Mesenteric fat pad (tissue), 1 donor: ENCODE measurements at regions not wholly inside any gene's neighbourhood (a gene's known extent, or its start where the extent isn't known, plus 50 kb on each side); places are given as distances from the start of the nearest gene placed in this dataset.

Experiments used
- DNase-seq: peaks from one replicate; pipeline ENCODE4 v3.0.0-alpha.2; 2020; ENCODE audit warnings: low spot score
- donor health status: DM: yes; HTN: yes; CAD: no.

DNA sequence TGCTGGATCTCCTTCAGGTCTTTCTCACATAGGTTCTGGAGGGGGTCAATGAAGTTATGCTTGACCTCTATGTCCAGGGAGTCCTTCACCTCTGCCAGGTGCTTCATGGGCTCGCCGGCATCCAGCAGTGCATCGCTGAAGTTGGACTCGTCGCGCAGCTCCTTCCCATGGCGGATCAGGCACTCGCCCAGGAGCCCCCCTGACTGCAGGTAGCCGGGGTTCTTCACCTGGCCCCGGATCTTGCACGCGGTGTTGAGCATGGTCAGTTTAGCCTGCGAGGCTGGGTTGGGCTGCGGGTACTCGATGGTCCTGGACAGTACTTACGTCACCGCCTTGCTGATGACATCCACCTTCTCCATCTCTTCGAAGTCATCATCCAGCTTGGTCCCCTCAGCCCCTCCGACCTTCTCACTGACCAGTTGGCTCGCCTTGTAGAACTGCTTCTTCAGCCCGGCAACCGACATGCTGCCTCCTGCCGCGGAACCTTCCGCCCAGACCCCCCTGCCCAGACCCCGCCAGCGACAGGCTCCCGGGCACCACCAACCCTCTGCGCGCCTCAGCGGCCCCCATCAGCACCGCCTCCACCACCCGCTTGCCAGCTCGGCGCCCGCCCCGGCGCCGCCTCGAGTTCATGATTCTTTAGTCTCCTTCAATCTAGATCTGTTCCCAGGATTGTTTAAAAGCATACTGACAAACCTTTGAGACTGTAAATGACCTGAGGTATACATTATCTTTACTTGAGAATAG lies 99.8 kb downstream of the KPNA2 start:
- DNase-seq, result no peak

DNA sequence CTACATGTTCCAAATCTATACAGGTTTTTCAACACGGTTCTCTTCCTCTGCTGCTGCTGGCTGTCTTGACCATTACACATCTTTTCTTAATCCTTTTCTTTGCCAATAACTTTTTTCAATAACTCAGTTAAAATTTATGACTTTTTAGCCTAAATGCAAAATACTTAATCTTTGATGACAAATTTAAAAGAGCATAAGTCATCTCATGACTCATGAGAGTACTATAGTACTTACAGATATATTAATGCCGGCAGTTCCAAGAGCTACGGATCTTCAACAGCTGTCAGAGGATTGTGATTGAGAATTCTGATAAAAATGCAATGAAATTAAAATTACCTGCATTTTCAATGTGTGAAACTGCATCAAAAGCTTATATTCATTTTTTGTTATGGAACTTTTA lies 105.5 kb downstream of the KPNA2 start:
- DNase-seq, result no peak

DNA sequence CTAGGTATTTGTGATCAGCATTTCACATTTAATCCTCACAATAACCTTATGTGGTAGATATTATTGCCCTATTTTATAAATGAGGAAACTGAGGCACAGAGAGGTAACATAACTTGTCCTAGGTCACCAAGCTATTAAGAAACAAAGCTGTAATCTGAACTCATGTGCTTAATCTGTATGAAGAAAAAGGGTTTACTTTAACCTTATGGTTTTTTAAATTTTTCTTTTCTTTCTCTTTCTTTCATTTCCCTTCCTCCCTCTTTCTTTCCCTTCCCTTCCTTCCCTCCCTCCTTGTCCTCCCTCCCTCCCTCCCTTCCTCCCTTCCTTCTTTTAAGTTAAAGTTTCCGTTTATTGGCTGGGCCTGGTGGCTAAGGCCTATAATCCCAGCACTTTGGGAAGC lies 105.2 kb upstream of the AMZ2 start:
- DNase-seq, result no peak

DNA sequence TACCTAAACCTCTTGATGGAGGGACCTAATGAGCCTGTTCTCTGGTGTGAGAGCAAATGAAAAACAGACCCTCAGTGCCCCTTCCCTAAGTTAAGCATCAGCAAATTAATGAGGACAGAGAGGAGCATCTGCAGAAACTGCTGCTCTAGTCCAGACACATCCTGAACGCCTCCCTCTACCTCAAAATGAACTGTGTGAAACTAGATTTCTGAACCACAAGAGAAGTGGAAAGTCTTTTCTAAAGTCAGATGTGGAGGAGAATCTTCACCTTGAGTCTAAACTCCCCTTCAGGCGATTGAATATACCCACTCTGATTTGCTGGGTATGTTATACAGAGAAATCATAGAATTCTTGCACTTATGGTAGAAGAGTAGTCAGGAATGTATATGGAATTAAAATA lies 104.4 kb upstream of the AMZ2 start:
- DNase-seq, result no peak

DNA sequence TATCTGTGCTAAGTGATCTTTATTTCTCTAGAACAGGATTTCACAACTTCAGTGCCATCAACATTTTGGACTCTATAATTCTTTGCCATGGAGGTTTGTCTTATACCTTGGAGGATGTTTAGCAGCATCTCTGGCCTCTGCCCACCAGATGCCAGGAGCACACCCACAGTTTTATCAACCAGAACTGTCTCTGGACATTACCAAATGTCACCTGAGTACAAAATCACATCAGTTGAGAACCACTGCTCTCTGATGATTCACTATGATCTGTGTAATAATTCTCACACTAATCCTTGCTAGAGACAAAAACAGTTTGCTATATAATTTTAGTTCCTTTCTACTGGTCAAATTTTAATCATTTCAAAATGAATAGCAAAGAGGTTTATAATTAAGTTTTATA lies 102.8 kb upstream of the AMZ2 start:
- DNase-seq, result no peak

DNA sequence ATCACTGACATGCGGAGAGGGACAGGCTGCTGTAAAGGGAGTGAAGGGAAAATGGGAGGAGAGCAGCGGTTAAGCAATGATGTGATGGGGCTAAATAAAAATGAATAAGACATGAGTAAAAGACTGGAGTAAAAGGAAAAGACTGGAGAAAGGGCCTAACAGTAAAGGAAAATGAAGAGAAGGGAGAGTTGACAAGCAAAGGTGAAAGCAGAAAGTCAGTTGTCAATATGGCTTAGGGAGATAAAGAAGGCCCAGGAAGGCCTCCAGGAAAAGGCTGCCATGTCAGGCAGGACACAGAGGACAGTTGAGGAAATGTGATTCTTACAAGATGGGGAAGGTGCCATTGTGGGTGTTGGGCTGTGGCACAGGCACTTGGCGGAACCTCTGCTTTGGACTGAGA lies 98.9 kb upstream of the AMZ2 start:
- no peak for DNase-seq

DNA sequence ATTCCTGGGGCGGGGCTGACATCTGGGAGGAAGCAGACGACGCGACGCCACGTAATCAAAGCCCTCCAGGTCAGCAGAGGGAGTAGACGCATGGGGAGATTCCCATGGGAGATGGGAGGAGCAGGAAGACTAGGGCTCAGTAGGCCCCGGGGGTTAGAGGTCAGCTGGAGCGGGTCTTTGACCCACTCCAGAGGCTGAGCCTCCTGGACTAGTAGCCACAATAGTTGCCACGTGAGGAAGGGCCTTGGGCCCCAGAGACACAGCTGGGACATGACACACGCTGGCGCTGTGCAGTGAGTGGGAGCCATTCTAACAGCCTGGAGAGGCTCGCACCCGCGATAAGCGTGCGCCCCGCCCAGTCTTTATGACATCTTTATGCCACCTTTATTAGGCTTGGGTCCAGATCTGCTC lies 95.7 kb upstream of the AMZ2 start:
- DNase-seq, result no peak

DNA sequence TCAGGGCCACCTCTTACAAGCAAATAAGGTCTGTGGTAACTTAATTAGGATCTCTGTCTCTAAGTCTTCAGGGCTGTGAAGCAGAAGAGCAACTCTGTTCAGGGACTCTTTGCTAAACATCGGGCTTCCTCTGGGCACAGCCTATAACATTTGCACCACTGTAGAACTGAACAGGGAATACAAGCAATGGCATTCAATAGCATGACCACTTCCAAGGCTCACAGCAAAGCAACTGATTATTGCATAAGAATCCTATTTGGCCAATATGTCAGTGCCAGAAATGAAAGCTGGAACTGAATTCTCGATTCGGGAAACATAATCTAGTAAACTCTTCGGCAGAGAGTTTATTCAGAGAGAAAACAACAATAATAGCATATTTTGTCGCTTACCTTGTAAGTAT lies 92.2 kb upstream of the AMZ2 start:
- no peak for DNase-seq

DNA sequence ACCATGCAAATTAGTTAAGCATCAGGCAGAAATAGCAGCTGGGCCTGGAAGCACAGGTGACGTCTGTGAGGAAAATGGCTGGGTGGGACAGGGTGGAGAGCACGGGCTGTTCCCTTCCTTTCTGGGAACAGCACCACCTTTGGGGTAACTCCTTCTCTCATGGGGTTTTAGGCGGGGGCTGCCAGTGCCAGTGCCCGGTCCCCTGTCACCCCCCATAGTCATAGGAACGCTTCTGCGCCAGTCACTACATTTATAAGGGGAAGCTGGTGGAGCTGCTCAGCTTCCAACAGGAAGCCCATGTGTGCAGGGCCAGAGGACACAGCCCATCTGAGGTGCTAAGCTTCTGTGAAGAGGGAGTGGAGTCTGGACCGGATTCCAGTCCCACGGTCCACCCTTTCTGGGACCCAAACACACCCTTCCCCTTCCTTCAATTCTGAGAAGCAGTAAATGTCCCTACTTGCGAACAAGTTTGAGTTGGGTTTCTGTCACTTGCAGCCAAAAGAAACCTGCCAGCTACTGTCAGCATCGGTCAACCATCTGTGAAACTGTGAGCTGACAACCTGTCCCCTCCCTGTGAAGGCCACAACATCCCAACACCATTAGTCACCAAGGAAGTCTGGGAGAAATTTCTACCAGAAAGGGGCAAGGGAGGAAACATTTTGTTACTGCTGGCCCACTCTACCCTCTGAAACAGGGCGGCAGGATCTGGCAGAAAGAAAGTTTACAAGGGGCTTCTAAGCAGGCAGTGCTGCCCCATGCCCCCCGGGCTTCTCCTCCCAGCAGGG lies 86.0 kb upstream of the AMZ2 start:
- DNase-seq, result peak; percentile 79

DNA sequence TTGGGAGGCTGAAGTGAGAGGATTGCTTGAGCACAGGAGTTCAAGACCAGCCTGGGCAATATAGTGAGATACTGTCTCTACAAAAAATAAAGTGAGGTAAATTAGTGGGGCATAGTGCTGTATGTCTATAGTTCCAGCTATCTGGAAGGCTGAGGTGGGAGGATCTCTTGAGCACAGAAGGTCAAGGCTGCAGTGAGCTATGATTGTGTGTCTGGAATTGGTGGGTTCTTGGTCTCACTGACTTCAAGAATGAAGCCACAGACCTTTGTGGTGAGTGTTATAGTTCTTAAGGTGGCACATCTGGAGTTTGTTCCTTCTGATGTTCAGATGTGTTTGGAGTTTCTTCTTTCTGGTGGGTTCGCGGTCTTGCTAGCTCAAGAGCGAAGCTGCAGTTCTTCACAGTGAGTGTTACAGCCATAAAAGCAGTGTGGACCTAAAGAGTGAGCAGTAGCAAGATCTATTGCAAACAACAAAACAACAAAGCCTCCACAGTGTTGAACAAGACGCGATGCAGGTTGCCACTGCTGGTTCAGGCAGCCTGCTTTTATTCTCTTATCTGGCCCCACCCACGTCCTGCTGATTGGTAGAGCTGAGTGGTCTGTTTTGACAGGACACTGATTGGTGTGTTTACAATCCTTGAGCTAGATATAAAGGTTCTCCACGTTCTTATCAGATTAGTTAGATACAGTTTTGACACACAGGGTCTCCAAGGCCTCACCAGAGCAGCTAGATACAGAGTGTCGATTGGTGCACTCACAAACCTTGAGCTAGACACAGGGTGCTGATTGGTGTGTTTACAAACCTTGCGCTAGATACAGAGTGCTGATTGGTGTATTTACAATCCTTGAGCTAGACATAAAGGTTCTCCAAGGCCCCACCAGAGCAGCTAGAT lies 79.3 kb upstream of the AMZ2 start:
- peak; percentile 33 for DNase-seq

DNA sequence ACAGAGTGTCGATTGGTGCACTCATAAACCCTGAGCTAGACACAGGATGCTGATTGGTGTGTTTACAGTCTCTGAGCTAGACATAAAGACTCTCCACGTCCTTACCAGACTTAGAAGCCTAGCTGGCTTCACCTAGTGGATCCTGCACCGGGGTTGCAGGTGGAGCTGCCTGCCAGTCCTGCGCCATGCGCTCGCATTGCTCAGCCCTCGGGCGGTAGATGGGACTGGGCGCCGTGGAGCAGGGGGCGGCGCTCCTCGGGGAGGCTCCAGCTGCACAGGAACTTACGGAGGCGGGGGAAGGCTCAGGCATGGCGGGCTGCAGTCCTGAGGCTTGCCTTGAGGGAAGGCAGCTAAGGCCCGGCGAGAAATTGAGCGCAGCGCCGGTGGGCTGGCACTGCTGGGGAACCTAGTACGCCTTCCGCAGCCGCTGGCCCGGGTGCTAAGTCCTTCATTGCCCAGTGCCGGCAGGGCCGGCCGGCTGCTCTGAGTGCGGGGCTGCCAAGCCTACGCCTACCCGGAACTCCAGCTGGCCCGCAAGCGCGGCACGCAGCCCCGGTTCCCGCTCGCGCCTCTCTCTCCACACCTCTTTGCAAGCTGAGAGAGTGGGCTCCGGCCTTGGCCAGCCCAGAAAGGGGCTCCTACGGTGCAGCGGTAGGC lies 78.5 kb upstream of the AMZ2 start:
- peak; percentile 86 for DNase-seq

DNA sequence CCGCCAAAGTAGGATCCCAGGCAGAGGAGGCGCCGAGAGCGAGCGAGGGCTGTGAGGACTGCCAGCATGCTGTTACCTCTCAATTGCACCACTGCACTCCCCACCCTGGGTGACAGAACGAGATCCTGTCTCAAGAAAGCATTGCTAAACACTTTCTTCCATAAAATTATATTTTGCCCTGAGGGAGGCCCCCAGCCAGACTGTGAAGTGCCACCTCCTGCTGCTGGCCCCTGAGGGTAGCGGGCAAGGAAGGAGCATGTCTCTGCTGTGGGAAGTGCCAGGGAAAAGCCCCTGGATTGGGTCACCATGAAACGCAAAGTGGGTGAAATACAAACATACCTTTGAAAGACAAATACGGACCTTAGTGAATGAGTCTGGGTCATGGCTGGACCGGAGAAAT lies 78.0 kb upstream of the AMZ2 start:
- peak; percentile 60 for DNase-seq

DNA sequence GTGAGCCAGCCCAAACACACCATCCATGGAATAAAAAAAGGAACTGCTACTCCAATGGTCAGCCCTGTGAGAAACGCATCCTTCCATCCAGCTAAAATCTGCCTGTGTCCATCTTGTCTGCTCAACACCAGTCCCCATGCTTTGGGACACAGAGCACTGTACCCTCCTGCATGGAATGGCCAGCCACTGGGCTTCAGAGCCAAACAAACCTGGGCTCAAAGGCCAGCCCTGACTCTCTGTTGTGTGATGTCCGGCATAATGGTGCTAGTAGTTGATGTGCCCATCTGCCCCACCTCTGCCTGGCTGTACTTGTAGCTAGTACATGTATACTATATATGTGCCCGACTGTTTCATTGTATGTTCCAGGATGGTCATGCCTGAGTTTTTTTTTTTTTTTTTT lies 77.6 kb upstream of the AMZ2 start:
- DNase-seq, result no peak

DNA sequence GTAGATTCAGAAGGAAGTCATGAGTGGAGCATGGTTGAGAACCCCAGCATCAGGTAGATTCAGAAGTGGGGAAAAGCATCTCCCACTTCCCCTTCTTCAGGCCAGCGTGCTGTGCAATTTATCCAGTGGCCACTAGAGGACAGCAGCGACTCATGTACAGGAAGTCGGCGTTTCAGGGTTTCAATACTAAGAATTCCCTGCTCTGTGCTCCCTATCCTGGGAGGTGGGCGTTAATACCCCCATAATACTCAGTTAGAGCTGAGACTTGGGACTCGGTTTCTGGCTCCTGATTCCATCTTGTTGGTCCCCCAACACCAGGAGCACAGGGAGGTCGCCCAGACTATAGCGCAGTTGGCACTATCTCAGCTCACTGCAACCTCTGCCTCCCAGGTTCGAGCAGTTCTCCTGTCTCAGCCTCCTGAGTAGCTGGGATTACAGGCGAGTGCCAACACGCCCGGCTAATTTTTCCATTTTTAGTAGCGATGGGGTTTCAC lies 75.3 kb upstream of the AMZ2 start:
- peak; percentile 88 for DNase-seq

DNA sequence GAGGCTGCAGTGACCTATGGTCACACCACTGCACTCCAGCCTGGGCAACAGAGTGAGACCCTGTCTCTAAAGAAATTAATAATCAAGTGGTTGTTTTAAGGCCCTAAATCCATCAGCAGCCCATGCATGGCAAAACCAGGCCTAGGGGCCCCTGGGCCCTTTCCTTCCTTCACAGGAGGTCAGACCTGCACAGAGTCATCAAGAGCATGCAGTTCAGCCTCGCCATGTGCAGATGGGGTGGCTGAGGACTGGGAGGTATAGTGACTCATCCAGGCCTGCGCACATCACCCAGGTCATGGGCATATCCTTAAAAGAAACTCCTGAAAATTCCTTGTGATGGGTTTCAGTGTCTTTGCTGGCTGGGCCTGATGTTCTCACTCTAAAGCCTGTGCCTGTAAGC lies 72.4 kb upstream of the AMZ2 start:
- DNase-seq, result no peak

DNA sequence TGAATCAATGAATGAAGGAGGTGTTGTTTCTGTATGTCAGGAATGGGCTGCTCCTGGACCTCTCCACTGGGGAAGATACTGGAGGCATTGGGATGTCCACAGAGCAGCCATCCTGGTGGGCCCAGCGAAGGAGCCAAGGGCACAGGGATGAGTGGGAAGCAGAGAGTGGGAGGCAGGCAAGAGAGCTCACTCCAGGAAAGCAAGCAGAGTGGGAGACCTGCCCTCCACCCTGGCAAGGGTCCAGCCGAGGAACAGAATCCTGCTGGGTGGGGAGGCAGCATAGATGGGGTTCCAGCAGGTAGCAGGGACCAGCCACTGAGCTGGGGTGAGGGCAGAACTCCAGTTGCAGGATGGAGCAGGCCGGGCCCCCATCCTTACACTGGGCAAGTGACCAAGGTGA lies 71.9 kb upstream of the AMZ2 start:
- DNase-seq, result no peak

DNA sequence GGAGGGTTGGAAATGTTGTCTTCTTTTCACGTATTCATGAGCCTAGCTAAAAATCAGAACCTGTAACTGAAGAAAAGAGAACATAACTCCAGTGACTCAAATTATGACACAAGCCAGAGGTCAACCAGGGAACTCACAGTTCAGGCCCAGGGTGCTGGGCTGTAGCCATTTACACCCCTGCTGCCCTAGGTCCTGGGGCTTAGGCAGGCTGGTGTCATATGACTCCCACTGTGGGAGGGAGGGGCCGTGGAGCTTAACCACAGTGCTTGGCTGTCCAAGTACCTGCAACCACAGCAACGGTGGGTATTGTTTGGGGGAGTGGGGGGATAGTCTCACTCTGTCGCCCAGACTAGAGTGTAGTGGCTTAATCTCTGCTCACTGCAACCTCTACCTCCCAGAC lies 71.1 kb upstream of the AMZ2 start:
- no peak for DNase-seq

DNA sequence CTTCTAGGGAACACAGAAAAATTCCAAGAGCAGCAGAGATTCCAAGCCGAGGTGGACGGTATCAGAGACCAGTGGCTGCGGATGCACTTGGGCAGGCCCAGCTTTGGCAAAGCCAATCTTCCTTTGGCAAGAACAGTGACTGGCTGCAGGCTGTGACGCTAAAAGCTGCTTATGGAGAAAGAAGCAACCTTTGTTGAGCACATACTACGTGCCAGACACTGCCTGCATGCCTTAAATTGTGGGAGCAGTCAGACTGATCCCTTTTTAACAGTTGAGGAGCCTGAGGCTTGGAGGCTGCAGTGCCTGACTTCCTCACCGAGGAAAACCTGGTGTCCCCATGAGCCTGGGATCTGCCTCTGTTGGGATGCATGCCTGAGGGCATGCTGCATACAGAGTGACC lies 69.0 kb upstream of the AMZ2 start:
- no peak for DNase-seq

DNA sequence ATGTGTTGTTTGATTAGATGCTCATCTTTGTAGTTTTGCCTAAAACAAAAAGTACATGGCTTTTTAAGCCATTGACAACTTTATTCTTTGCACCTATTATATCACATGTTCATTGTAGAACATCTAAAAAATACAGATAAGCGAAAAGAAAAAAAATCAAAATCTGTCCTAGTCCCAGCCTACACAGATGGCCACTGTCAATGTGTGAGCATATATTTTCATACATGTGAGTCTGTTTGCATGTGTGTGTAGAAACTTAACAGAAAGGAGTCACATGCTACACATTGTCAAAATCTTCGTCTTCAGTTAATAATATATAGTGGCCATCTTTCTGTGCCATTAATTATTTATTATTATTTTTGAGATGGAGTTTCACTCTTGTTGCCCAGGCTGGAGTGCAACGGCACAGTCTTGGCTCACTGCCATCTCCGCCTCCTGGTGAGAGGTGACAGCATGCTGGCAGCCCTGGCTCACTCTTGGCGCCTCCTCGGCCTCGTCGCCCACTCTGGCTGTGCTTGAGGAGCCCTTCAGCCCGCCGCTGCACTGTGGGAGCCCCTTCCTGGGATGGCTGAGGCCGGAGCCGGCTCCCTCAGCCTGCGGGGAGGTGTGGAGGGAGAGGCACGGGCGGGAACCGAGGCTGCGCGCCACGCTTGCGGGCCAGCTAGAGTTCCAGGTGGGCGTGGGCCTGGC lies 68.5 kb upstream of the AMZ2 start:
- DNase-seq, result no peak

DNA sequence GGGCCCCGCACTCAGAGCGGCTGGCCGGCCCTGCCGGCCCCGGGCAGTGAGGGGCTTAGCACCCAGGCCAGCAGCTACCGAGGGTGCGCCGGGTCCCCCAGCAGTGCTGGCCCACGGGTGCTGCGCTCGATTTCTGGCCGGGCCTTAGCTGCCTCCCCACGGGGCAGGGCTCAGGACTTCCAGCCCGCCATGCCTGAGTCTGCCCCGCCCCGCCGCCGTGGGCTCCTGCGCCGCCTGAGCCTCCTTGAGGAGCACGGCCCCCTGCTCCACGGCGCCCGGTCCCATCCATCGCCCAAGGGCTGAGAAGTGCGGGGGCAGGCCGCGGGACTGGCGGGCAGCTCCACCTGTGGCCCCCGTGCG lies 67.9 kb upstream of the AMZ2 start:
- no peak for DNase-seq

DNA sequence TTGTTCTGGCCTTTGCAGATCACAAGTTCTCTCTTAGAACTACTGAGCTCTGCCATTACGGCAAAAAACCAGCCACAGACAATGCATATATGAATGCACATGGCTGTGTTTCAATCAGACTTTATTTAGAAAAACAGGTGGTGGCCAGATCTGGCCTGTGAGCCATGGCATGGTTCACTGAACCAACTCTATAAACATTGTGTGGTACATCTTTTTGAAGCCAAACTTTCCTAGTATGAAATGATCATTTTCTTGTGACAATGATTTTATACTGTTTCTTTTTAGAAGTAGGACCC lies 65.9 kb upstream of the AMZ2 start:
- DNase-seq, result no peak
